ENCODE measurements at regions not wholly inside any gene's neighbourhood (a gene's known extent, or its start where the extent isn't known, plus 50 kb on each side); places are given as distances from the start of the nearest gene placed in this dataset.

DNA sequence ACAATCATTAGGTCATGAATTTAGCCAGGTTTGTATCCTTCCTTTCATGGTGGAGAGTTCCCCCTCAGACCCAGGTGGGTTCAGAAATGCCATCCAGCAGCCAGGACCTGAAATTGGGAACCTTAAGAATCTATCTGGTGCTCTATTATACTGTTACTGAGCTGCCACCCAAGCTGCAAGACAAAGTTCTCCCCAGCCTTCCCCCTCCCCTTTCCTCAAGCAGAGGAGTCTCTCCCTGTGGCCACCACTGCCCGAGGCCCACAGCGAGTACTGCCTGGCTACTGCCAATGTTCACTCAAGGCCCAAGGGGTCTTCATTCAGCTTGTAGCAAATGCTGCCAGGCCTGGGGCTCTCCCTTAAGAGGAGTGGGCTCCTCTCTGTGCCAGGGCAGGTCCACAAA, 133.8 kb downstream of the TMEM38B start:
- DNase-seq, result no peak

DNA sequence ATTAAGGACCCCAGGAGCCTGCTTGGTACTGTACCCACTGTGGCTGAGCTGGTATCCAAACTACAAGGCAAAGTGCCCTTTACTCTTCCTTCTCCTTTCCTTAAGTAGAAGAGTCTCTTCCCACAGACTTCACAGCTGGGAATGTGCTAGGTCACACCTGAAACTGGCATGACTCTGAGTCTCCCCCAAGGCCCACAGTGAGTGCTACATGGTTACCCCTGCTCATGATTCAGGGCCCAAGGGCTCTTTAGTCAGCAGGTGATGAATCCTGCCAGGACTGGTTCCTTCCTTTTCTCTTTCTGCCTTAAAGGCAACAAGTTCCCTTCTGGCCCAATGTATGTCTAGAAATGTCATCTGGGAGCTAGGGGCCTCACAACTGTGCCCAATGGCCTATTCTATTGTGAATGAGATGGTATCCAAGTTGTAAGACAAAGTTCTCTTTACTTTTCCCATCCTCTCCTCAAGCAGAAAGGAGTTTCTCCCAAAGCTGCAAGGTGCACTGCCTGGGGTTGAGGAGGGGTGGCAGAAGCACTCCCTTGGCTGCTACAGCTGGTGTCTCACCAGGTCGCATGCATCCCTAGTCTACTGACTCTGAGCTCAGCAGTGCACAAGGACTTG, 134.4 kb downstream of the TMEM38B start:
- DNase-seq, result no peak

DNA sequence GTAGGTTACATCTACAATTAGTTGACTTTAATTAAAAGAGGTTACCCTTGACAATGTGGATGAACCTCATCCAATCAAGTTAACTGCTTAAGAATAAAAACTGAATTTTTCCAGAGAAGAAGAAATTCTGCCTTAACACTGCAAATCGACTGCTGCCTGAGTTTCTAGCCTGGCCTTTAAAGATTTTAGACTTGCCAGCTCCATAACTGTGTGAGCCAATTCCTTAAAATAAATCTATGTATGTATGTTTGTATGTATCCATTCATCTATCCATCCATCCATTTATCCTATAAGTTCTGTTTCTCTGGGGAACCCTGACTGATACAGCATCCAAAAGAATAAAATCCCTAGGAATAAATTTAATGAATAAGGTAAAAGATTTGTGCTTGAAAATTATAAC, 136.1 kb downstream of the TMEM38B start:
- DNase-seq, result no peak

DNA sequence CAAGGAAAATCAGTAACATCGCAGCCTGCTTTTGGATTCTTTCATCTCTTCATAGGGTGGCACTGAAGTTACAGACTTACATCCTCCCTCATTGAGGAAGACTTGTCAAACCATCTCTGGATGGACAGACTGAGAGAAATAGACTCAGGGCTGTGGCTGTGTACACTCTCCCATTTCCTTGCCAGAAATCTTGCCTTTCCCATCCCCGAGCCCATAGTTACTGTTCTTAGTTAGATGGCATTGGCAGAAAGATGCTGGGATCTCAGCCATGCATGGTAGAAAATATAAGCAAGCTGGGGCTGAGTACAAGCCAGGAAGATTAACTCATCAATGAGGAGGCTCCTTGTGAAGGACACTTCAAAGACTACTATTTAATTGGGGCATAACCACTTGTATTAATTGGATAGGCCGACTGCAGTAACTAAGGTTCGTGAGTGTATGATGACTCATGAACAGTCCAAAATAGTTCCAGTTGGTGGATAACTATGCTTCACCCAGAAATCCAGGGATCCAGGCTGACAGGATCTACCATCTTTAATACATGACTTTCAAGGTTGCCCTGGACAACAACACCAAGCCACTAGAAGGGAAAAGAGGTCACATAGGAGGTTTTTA, 137.9 kb downstream of the TMEM38B start:
- no peak for DNase-seq

DNA sequence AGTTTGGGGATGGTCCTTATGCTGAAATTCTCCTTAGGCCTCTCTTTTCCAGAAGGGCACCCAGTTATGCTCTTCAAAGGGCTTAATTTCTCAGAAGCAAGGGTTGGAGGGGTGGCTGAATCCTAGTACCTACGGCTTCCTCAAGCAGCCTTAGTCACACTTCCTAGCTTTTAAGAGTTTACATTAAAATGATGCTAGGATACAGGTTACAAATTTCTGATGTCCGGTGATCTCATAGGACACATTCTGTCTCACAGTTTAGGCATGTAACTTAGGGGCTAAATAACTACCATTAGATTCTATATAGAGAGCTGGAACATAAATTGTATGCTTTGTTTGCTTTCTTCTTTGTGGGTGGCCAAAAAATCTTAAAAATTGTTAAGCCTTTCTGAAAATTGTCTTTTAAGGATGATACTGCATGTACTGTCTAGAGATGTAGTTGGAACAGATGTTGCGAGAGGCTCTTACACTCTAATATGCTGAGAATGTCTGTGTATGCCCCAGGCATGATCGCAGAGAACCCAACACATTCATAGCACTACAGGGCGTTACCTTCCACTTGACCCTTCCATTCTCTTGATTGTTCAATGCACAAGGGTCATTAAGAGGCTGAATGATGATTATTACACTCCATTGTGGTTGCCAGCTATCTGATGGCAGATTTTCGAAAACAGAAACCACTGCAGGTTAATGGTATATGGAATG, 139.1 kb downstream of the TMEM38B start:
- no peak for DNase-seq

DNA sequence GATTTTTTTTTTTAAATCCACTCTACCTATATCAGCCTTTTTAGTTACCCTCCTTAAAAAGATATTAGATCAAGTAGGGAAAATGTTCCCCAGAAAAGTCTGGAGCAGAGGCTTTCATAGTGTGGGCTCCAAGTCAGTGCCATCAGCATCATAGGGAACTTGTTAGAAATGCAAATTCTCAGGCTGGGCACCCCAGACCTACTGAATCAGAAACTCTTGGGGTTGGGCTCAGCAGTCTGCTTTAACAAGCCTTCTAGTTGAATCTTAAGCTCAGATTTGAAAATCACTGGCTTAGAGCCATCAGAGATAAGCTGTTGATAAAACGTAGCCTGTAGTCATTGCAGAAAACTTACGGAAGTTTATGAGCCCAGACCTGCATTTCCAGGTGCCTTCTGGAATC, 140.1 kb downstream of the TMEM38B start:
- DNase-seq, result no peak

DNA sequence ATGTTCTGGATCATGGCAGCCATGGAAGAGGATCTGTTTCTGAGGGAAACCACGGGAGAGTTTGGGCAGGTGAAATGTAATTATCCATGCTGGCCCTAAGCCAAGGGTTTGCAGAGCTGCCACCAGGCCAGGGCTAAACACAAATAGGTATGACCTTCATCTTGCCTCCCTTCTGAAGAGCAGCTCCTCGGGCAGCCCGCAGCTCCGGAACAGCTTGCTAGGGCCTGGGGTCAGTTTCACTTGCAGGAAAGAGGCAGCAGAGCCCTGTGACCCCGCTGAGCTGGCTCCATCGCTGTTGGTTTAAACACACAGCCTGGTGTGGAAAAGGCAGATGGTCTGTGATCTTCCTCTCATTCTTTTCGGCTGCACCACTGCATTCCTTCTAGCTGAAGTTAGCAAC, 141.4 kb downstream of the TMEM38B start:
- DNase-seq, result no peak

DNA sequence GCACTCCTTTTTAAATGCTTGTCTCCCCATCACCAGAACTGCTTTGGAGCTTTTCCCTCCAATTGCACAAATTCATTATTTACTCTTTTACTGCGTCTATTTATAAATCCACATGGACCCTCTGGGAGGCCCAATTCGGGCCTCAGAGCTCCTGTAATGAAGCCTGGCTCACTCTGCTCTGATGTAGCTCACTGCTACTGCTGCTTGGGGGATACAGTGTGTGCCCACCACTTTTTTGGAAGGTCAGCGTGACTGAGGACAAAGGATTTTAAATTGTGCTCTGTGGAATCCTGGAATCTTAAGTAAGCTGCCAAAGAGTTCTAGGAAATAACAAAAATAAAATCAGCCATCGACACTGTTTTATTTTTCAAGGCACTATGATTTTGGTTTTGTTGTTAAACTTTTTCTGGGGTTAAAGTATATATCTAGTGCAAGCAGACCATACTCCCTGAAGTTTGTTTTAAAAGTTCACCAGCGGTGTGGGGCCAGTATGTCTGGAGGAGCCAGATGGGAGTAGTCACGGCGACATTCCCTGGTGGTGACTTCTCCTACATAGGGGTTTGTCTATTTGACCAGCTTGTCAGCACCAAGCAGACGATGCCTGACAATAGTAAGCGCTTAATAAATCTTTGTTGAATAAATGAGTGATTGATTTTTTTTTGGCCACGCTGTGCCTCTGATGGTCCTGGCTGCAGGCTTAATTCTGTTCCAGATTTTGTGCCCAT, 142.8 kb downstream of the TMEM38B start:
- no peak for DNase-seq

DNA sequence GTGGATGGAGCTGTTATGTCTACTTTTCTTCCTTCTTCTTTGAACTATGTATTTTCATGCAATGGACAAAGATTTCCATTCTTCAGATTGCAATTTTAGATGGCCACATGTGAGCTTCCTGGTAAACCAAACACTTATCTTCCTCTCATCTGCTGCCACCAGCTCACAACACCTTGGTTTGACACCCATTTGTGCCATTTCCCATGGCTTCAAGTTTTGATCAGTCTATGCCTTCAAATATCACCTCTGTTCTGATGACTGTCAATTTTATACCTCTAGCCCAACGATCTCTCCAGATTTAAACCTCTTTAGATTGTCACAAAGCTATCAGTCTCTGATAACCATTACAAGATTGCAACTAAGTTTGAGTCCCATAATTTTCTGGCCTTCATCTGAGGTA, 147.2 kb downstream of the TMEM38B start:
- no peak for DNase-seq

DNA sequence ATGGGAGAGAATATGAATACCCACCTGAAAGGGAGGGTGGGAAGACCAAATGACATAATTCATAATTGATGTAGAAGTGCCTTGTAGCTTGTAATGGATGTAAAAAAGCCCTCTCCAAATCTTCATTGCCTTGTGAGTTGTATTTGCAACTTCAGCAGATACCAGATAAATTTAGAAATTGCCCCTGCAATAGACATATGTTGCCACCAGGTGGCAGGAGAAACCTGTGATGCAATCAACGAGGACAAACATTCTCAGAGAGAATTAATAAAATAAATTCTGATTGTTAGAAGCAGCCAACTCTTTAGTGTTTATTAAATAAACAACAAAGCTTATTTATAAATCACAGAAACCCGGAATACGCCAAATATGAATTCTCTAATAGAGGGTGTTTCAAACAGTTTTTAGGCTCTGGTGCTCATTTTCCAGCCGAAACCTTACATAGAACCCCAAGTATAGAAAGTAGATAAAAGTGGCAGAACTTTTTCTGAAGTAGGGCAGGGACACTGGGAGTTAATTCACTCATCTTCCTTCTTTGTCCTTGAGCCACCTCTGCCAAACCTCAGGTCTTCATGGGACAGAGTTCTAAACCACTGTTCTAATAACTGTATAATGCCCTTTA, 147.8 kb downstream of the TMEM38B start:
- DNase-seq, result peak in 12 of 56 donors; percentile 1 to 69 (median 4)

DNA sequence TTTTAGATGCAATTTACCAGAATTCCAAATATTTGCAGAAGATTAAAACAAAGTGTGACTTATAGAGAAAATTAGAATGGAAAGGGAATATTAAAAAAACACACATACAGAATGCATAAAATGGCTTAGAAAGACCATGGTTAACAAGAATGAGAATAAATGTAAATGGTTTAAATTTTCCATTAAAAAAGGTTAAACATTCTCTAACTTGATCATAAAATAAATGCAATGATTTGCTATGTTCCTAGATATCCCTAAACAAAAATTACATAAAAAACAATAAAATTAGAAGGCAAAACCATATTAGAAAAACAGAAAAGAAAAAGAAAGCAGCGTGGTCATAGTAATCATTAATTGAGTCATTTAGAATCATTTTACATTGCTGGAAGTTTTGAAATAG, 152.5 kb downstream of the TMEM38B start:
- no peak for DNase-seq

DNA sequence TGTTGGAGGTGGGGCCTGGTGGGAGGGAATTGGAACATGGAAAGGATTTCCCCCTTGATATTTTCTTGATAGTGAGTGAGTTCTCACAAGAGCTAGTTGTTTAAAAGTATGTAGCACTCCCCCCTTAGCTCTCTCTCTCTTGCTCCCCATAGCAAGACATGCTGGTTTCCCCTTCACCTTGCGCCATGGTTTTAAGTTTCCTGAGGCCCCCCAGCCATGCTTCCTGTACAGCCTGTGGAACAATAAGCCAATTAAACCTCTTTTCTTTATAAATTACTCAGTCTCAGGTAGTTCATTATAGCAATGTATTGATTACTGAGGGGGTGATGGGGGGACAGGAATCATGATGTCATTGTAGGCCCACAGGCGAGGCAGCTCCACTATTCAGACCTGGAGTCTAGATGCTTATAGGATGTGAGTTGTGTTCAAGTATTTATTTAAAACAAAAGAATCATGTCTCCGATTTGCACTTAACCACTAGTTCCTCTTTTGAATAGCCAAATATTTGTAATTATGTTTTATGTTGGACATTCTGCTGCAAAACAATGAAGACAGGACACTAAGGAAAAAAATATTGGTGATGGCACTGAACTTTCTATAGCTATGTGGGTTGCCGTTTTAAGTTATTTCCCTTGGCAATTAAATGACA, 156.6 kb downstream of the TMEM38B start:
- DNase-seq, result no peak

DNA sequence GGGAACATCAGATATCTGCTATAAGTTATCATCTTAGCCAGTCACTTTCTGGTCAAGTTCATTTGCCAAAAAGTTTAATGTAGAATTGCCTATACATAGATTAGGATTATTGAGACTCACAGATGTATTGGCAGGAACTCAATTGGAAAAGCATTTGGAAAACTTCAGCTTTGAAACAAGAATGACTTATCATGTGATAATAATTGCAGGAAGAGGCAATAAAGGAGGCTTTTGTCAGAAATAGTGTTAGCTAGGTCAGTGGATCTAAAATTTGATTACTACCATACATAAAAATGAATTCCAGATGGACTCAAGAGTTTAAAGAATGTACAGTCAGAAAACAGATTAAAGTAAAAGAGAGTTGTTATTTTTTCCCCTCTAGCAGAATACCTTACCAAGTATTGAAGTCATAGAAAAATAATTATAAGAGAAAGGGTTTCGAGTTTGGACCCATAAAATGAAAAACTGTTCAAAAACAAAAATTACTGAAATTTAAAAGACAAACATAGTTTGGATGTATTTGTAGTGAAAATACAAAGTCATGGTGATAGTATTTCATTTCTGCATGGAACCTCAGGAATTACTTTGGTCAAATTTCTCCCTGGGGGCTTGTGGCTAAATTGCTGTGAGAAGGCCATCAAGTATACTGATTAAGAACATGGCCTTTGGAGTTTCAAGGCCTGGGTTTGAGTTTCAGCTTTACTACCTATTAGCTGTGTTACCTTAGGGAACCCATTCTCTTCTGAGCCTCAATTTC, 159.9 kb downstream of the TMEM38B start:
- DNase-seq, result no peak

DNA sequence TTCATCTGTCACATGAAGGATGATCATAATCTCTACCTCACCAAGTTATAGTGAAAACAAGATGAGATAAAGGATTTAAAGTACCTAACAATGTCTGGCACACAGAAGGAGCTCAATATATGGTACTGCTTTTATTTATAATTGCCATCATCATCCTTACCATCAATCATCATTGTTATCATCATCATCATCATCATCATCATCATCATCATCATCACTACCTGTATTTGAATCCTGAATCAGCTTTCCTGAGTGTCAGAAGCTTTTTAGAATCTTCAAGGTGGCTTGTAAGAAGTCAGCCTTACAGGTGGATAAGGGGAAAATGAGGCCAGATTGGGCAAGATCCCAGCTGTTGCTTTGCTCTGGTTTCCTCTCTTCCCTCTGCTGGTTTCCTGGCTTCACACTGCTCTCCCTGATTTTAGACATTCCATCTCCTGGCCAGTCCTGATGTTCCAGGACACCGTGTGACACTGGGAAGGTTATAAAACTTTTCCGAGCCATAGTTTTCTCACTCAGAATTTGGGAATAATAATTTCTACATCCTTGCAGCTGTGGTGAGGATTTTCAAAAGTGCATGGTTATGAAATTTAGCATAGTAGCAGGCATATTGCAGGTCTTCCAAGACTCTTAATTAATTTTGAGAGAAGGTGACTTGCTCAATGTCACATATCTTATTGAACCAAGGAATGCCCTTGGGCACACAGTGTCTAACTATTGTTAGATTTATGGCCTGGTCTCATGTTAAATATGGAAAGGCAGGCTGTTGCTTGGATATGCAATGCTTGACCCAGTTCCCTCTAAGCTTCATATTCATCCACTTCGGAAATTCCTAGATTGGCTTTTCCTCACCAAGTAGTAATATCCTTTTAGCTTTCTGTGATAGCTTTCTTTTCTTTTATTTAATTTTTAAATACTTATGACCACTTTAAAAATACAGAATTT, 160.7 kb downstream of the TMEM38B start:
- no peak for DNase-seq

DNA sequence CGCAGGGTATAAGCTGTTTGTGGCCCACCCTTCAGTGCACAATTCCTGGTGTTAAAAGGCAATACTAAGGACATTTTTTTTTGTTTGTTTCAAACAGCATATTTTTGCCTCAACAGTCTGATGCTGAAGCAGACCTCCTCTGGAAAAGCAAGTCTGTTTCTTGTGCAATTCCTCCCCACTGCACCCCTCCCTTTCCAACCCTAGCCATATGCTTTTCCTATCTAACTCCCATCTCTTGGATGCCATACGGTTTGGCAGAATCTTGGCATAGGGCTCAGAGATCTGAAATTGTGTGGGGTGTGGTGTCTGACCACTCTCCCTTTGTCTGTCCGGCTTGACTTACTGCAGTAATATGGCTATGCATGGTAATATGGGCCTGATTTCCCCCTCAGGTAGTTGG, 161.6 kb downstream of the TMEM38B start:
- DNase-seq, result no peak

DNA sequence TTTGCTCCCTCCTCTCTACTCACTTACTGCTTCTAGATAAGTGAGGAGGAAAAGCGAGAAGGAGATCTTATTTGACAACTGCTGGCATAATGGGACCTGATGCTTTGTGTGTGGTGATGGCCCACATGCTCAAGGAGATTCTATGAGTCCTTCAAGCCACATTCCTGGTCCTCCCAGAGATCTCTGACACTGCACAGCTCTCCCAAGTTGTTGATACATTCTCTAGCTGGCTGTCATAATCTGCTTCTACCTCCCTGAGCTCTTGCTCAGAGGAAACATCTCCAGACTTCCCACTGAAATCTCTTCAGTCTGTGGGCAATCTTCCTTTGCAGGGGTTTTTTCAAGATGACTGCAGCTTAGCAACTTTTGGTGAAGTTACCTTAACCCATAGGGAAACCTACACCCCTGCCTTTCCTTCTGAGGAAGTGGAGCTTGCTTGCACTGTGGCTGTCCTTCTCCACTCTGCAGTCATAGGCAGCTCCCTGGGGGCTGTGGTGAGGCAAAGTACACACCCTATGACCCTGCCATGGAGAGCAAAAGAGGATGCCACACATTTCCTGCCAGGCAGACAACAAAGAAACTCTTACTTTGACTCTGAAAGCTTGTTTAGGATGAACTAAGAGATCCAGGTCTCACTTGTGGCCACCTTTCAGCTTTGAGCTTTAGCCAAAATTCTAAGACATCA, 163.8 kb downstream of the TMEM38B start:
- DNase-seq, result no peak

DNA sequence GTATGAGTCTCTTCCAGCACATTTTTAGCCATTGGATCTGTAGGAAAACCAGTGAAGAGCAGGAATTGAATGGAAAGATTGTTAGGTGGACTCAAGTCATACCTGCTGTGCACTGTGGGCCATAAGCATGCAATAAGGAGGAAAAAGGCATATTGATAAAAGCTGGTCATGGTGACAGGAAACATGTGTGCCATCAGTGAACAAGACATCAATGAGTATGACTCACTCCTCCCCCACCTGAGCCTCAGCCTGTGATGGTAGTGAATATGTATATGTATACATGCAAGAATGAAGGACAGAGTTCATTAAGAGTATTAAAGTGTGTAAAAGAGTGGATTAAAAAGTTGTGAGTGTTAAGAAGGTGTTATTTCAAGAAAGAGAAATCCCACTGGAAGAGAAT, 164.5 kb downstream of the TMEM38B start:
- no peak for DNase-seq

DNA sequence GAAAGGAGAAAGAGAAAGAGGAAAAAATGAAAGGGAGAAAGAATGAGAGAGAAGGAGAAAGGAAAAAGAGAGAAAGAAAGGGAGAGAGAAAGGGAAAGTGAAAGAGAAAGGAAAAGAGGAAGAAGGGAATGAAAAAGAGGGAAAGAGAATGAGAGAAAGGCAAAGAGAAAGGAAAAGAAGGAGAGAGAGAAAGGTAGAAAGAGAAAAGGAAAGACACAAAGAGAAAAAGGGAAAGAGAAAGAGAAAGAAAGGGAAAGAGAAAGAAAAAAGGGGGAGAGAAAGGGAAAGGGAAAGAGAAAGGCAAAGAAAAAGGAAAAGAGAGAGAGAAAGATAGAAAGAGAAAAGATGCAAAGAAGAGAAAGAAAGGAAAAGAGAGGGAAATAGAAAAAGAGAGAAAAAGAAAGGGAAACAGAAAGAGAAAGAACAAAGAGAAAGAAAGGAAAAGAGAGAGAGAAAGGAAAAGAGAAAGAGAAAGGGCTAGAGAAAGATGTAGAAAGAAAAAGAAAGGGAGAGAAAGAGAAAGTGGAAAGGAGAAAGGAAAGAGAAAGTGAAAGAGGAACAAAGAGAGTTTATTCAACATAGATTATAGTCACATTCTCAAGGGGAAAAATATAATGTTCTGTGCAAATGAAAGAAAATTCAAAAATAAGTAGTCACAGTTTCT, 165.2 kb downstream of the TMEM38B start:
- no peak for DNase-seq

Data from amygdala (tissue), 56 donors.